Natural killer cell treated with Interleukin-12 subunit alpha and Interleukin-12 subunit beta and Interleukin-15 and Interleukin-18, amount 100 ng/mL, for 72 hours (primary cell): ENCODE measurements at regions not wholly inside any gene's neighbourhood (a gene's known extent, or its start where the extent isn't known, plus 50 kb on each side); places are given as distances from the start of the nearest gene placed in this dataset.

Experiments
- ATAC-seq, 2 donors: fragments of 150-1000 bp; cut with Tn5 transposase in 1 of 2; sonication (Bioruptor Pico), chemical (Tn5 transposase) in 1 of 2; 2 replicates each; pipeline ENCODE4 v1.10.0; 2021
- DNase-seq: peaks from one replicate; pipeline ENCODE4 v3.0.0; 2022; ENCODE audit warnings: low spot score
- H3K27ac Mint-ChIP-seq, 2 donors: 1 replicate in 1 of 2; 2 replicates in 1 of 2; pipeline ENCODE4 v1.8.0; 2022; ENCODE audit warnings: mixed read lengths in 2 of 2, mild to moderate bottlenecking in 1 of 2, moderate library complexity in 1 of 2
- H3K27me3 Mint-ChIP-seq, 2 donors: 1 replicate in 1 of 2; 2 replicates in 1 of 2; pipeline ENCODE4 v1.8.0; 2022; ENCODE audit warnings: mixed read lengths in 2 of 2
- H3K36me3 Mint-ChIP-seq: one replicate; pipeline ENCODE4 v1.8.0; 2022; ENCODE audit warnings: mixed read lengths
- H3K4me1 Mint-ChIP-seq, 2 donors: 1 replicate in 1 of 2; 2 replicates in 1 of 2; pipeline ENCODE4 v1.8.0; 2022; ENCODE audit warnings: low read depth in 2 of 2, mixed read lengths in 2 of 2, mild to moderate bottlenecking in 1 of 2
- H3K4me3 Mint-ChIP-seq: one replicate; pipeline ENCODE4 v1.8.0; 2022; ENCODE audit warnings: mixed read lengths
- H3K9me3 Mint-ChIP-seq: 2 replicates; pipeline ENCODE4 v1.8.0; 2022; ENCODE audit warnings: mixed read lengths

DNA sequence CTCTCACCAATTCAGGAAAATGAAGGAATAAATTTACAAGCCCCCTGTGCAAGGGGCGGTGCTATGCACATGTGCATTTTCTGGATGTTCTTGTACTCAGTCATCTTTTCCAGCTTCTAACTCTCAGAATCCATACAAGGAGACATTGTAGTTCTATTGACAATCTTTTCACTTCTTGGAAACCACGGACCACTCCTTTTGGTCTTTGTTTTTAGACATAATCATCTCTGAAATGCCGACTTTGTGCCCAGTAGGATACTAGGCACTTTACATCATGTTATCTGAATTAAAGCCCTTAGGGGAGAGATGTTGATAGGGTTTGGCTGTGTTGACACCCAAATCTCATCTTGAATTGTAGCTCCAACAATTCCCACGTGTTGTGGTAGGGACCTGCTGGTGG is 322.6 kb upstream of the WWC1 start:
- ATAC-seq (no peak), DNase-seq (no peak)
- H3K4me1 Mint-ChIP-seq, result no peaks in the 10 kb centered on the region
- no peaks in the 10 kb centered on the region for H3K9me3 Mint-ChIP-seq
- no peaks in the 10 kb centered on the region for H3K36me3 Mint-ChIP-seq
- peaks cover 0 to 15% of the 10 kb centered on the region in 2 donors for H3K27me3 Mint-ChIP-seq
- no peak overlapping the region for H3K27ac Mint-ChIP-seq
- H3K4me3 Mint-ChIP-seq, result no peak overlapping the region

- Mint-ChIP-seq H3K27me3 (peaks cover 0 to 15% of the 10 kb centered on the region in 2 donors), H3K36me3 (no peaks in the 10 kb centered on the region), H3K4me3 (no peak overlapping the region), H3K4me1 (no peaks in the 10 kb centered on the region), H3K9me3 (no peaks in the 10 kb centered on the region), H3K27ac (no peak overlapping the region)
- DNase-seq, result no peak
- ATAC-seq, result no peak
Observed at GRCh38 chr5:167969998-167970397, 321.4 kb upstream of the WWC1 start.

DNA sequence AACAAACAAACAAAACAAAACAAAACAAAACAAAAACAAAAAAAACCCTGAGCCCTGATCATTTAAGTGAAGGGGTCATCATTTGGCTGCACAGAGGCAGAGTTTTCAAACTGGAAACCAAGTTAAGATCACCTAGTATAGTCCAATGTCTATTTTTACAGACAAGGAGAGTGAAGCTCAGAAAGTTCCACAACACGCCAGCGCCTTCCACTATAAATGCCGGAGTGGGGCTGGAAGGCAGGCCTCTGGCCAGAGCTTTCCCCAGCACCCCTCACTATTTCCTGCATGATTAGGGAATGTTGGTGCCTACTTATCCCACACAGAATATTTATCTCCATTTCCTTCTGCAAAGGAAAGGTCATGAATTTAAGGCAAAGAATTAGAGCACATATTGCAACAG is 319.7 kb upstream of the WWC1 start:
- ATAC-seq (no peak), DNase-seq (no peak)
- Mint-ChIP-seq H3K4me1 (no peaks in the 10 kb centered on the region), H3K36me3 (no peaks in the 10 kb centered on the region), H3K9me3 (no peaks in the 10 kb centered on the region), H3K27me3 (peaks cover 0 to 15% of the 10 kb centered on the region in 2 donors), H3K27ac (no peak overlapping the region), H3K4me3 (no peak overlapping the region)

- no peaks in the 10 kb centered on the region for H3K36me3 Mint-ChIP-seq
- no peaks in the 10 kb centered on the region for H3K9me3 Mint-ChIP-seq
- H3K4me1 Mint-ChIP-seq, result no peaks in the 10 kb centered on the region
- H3K27ac Mint-ChIP-seq, result no peak overlapping the region
- peaks cover 0 to 16% of the 10 kb centered on the region in 2 donors for H3K27me3 Mint-ChIP-seq
- H3K4me3 Mint-ChIP-seq, result no peak overlapping the region
- no peak for ATAC-seq
- DNase-seq, result no peak
Observed at GRCh38 chr5:167973126-167973525, 318.3 kb upstream of the WWC1 start.

GRCh38 chr5:167984951-167985350 is 306.5 kb upstream of the WWC1 start:
- DNase-seq, result no peak
- no peak for ATAC-seq
- Mint-ChIP-seq H3K4me1 (no peaks in the 10 kb centered on the region), H3K36me3 (no peaks in the 10 kb centered on the region), H3K4me3 (no peak overlapping the region), H3K9me3 (peaks cover 13% of the 10 kb centered on the region), H3K27me3 (peaks cover 2 to 7% of the 10 kb centered on the region in 2 donors), H3K27ac (no peak overlapping the region)

GRCh38 chr5:167985373-167985772 is 306.1 kb upstream of the WWC1 start:
- H3K4me1 Mint-ChIP-seq, result no peaks in the 10 kb centered on the region
- H3K4me3 Mint-ChIP-seq, result no peak overlapping the region
- H3K27ac Mint-ChIP-seq, result no peak overlapping the region
- ATAC-seq, result no peak
- peaks cover 2 to 7% of the 10 kb centered on the region in 2 donors for H3K27me3 Mint-ChIP-seq
- peaks cover 10% of the 10 kb centered on the region for H3K9me3 Mint-ChIP-seq
- no peaks in the 10 kb centered on the region for H3K36me3 Mint-ChIP-seq
- no peak for DNase-seq

GRCh38 chr5:167987490-167988280 is 303.8 kb upstream of the WWC1 start:
- Mint-ChIP-seq H3K9me3 (peaks cover 7% of the 10 kb centered on the region), H3K36me3 (no peaks in the 10 kb centered on the region), H3K27ac (no peak overlapping the region), H3K4me3 (no peak overlapping the region), H3K27me3 (peaks cover 2 to 7% of the 10 kb centered on the region in 2 donors), H3K4me1 (no peaks in the 10 kb centered on the region)
- ATAC-seq (no peak), DNase-seq (no peak)

- DNase-seq, result no peak
- H3K9me3 Mint-ChIP-seq, result peaks cover 5% of the 10 kb centered on the region
- no peaks in the 10 kb centered on the region for H3K4me1 Mint-ChIP-seq
- ATAC-seq, result no peak
- peaks cover 2 to 7% of the 10 kb centered on the region in 2 donors for H3K27me3 Mint-ChIP-seq
- no peaks in the 10 kb centered on the region for H3K36me3 Mint-ChIP-seq
- H3K4me3 Mint-ChIP-seq, result no peak overlapping the region
- H3K27ac Mint-ChIP-seq, result no peak overlapping the region
Observed at GRCh38 chr5:167992868-167993267, 298.6 kb upstream of the WWC1 start.

GRCh38 chr5:167993771-167994170 is 297.7 kb upstream of the WWC1 start:
- no peak for DNase-seq
- Mint-ChIP-seq H3K9me3 (peaks cover 5% of the 10 kb centered on the region), H3K27me3 (peaks cover 0 to 7% of the 10 kb centered on the region in 2 donors), H3K36me3 (no peaks in the 10 kb centered on the region), H3K27ac (no peak overlapping the region), H3K4me1 (no peaks in the 10 kb centered on the region), H3K4me3 (no peak overlapping the region)
- peak in 1 of 2 donors; percentile 20 for ATAC-seq

GRCh38 chr5:167995844-167996425 is 295.5 kb upstream of the WWC1 start:
- no peaks in the 10 kb centered on the region for H3K27me3 Mint-ChIP-seq
- DNase-seq, result no peak
- ATAC-seq, result no peak

DNA sequence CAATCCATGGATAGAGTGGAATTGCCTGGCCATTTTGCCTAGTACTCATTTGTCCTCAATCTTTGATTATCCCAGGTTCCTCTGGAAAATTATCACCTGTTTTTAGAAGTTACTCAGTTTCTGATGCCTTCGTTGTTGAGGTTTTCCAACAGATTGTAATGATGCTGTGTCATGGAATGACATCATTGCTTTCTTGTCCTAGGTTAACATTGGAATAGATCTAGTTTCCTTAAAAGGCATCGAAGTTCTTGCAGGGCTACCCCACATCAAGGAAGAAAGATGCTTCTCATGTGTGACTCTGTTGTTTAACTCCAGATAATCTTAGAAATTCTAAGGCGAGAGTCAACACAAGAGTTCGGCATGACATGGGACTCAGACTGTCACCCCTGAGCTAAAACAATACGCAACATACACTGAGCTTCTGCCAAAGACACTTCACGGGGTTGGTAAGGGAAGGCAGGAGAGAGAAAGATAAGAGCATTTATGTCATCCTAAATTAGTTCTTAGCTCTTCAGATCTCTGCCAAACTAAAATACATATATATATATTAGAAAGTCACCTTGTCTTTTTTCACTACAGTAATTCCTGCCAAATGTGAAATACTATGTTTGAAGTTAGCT is 293.2 kb upstream of the WWC1 start:
- H3K4me3 Mint-ChIP-seq, result no peak overlapping the region
- H3K27me3 Mint-ChIP-seq, result no peaks in the 10 kb centered on the region
- H3K4me1 Mint-ChIP-seq, result no peaks in the 10 kb centered on the region

More at GRCh38 chr5:167995844-167996425, 295.5 kb upstream of the WWC1 start:
- H3K4me1 Mint-ChIP-seq, result no peaks in the 10 kb centered on the region
- no peak overlapping the region for H3K4me3 Mint-ChIP-seq
- no peak overlapping the region for H3K27ac Mint-ChIP-seq
- no peaks in the 10 kb centered on the region for H3K36me3 Mint-ChIP-seq
- no peaks in the 10 kb centered on the region for H3K9me3 Mint-ChIP-seq

DNA sequence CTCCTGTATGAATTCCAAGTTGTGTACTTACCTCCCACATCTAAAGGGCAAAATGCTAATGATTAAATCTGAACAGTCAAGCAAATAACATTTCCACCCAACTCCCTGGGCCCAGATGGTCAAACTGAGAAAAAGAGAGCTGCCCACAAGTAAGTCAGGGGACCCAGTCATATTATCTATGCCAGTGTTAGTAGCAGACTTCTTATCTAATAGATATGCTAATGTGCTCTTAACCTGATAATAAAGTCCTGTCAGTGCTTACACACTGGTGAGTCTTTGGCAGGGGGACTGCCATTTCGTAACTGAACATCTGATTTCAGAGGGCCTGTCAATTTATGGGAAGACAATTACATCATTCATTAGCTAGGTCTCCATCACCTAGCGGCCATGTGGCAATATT is 292.3 kb upstream of the WWC1 start:
- no peaks in the 10 kb centered on the region for H3K36me3 Mint-ChIP-seq
- H3K27me3 Mint-ChIP-seq, result no peaks in the 10 kb centered on the region
- H3K4me3 Mint-ChIP-seq, result no peak overlapping the region
- no peak overlapping the region for H3K27ac Mint-ChIP-seq
- no peak for ATAC-seq
- no peaks in the 10 kb centered on the region for H3K4me1 Mint-ChIP-seq
- peaks cover 3% of the 10 kb centered on the region for H3K9me3 Mint-ChIP-seq
- no peak for DNase-seq

More for the DNA sequence above, 293.2 kb upstream of the WWC1 start:
- H3K27ac Mint-ChIP-seq, result no peak overlapping the region
- H3K36me3 Mint-ChIP-seq, result no peaks in the 10 kb centered on the region
- no peak for DNase-seq
- peaks cover 2% of the 10 kb centered on the region for H3K9me3 Mint-ChIP-seq
- ATAC-seq, result no peak

- H3K4me1 Mint-ChIP-seq, result no peaks in the 10 kb centered on the region
- H3K4me3 Mint-ChIP-seq, result no peak overlapping the region
- no peaks in the 10 kb centered on the region for H3K27me3 Mint-ChIP-seq
- H3K27ac Mint-ChIP-seq, result no peak overlapping the region
- H3K9me3 Mint-ChIP-seq, result peaks cover 3% of the 10 kb centered on the region
- ATAC-seq, result no peak
- no peaks in the 10 kb centered on the region for H3K36me3 Mint-ChIP-seq
- DNase-seq, result no peak
Observed at GRCh38 chr5:168001318-168001717, 290.1 kb upstream of the WWC1 start.

DNA sequence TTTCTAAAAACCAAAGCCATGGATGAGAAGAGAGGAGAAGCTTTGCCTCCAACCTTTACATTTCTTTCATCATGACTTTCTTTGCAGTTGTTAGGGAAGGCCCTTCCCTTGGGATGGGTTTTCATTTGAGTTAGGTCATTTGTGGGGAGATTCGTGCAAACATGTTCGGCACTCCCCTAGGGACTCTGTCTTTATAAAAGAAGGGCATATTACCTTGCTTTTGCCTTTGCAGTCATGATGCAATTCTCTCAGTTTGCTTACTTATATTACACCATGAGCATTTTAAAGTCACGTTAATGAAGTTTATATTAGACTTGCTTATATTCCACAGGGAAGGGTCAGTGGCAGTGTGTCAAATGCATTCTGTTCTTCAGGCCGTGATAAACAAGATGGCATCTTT is 289.3 kb upstream of the WWC1 start:
- DNase-seq, result no peak
- ATAC-seq, result no peak
- Mint-ChIP-seq H3K27ac (no peak overlapping the region), H3K27me3 (no peaks in the 10 kb centered on the region), H3K4me1 (no peaks in the 10 kb centered on the region), H3K4me3 (no peak overlapping the region), H3K36me3 (no peaks in the 10 kb centered on the region), H3K9me3 (peaks cover 3% of the 10 kb centered on the region)
